ENCODE measurements at regions not wholly inside any gene's neighbourhood (a gene's known extent, or its start where the extent isn't known, plus 50 kb on each side); places are given as distances from the start of the nearest gene placed in this dataset.

DNA sequence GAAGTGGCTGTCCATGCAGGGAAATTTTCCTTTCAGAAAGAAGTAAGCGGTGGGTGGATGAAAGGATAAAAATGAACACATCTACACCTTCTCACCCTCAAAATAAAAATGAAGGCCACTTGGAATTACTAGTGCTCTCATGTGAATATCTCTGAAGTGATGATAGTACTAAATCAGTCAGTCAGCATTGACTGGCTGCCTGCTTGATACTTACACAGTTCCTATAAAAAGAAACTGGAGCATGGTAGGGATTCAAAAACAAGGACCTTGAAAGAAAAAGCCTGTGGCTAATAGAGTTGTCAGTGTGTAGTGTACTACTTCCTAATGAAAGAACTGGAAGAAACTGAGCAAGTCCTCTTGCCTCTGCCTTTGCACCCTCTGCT lies 239.7 kb downstream of the HLX start:
- TF ChIP-seq, protein P1, sequence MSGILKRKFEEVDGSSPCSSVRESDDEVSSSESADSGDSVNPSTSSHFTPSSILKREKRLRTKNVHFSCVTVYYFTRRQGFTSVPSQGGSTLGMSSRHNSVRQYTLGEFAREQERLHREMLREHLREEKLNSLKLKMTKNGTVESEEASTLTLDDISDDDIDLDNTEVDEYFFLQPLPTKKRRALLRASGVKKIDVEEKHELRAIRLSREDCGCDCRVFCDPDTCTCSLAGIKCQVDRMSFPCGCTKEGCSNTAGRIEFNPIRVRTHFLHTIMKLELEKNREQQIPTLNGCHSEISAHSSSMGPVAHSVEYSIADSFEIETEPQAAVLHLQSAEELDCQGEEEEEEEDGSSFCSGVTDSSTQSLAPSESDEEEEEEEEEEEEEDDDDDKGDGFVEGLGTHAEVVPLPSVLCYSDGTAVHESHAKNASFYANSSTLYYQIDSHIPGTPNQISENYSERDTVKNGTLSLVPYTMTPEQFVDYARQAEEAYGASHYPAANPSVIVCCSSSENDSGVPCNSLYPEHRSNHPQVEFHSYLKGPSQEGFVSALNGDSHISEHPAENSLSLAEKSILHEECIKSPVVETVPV (CRISPR knock-in tag; IDR thresholded peaks at IDR 0.05) = no peak
- TF ChIP-seq PATZ1 (CRISPR knock-in tag; IDR thresholded peaks at IDR 0.05; ENCODE audit: borderline replicate concordance) (no peak), ISL1 (CRISPR knock-in tag; IDR thresholded peaks at IDR 0.05) (no peak), ESRRG (CRISPR knock-in tag; IDR thresholded peaks at IDR 0.05) (no peak), ARNTL (CRISPR knock-in tag; IDR thresholded peaks at IDR 0.05; ENCODE audit: borderline replicate concordance, low read depth) (no peak), PPARA (CRISPR knock-in tag; IDR thresholded peaks at IDR 0.05; ENCODE audit: borderline replicate concordance) (no peak), ZNF70 (CRISPR knock-in tag; IDR thresholded peaks at IDR 0.05) (no peak), GLIS3 (CRISPR knock-in tag; IDR thresholded peaks at IDR 0.05) (no peak), TOX (CRISPR knock-in tag; IDR thresholded peaks at IDR 0.05; ENCODE audit: borderline replicate concordance) (no peak), ZC3H10 (CRISPR knock-in tag; IDR thresholded peaks at IDR 0.05) (0 out of 2 replicates have a peak, but pooled peaks have one; percentile 36), SNAI2 (CRISPR knock-in tag; IDR thresholded peaks at IDR 0.05) (no peak)
